Peyer's patch (tissue), 4 donors: ENCODE measurements at regions not wholly inside any gene's neighbourhood (a gene's known extent, or its start where the extent isn't known, plus 50 kb on each side); places are given as distances from the start of the nearest gene placed in this dataset.

Experiments
- CTCF ChIP-seq, 6 experiments: fragments of 450-650 bp in 4 of 6; fragments of 200-600 bp in 2 of 6; sonication (generic) in 1 of 6; IDR thresholded peaks; one replicate each; pipeline ENCODE4 v1.5.1; 2017 to 2019; ENCODE audit warnings: antibody characterized with exemption in 6 of 6, mild to moderate bottlenecking in 3 of 6, moderate library complexity in 1 of 6
- POLR2A ChIP-seq, 2 donors: fragments of 450-650 bp; IDR thresholded peaks; one replicate each; pipeline ENCODE4 v1.5.1; 2017; ENCODE audit warnings: antibody characterized with exemption in 2 of 2, mild to moderate bottlenecking in 2 of 2, moderate library complexity in 2 of 2

- TF ChIP-seq CTCF (IDR thresholded peaks at IDR 0.05) (no peak), POLR2A (IDR thresholded peaks at IDR 0.05) (no peak)
Observed at GRCh38 chr2:150156415-150156814, 331.1 kb downstream of the RND3 start.
